Thoracic aorta (tissue), 2 donors: ENCODE measurements at regions not wholly inside any gene's neighbourhood (a gene's known extent, or its start where the extent isn't known, plus 50 kb on each side); places are given as distances from the start of the nearest gene placed in this dataset.
"Not testable (repeated sequence)": the region's sequence is repeated elsewhere in the genome, so short reads cannot be mapped to it uniquely, and the experiment has no call there.

Source experiments
- ATAC-seq: fragments of 150-250 bp; one replicate; pipeline ENCODE4 v1.8.0; 2017; ENCODE audit warnings: low read depth; ENCODE audit not compliant: insufficient number of reproducible peaks, low FRiP score
- DNase-seq: peaks from one replicate; pipeline ENCODE4 v3.0.0-alpha.2; 2020; ENCODE audit warnings: low spot score
- H3K27ac ChIP-seq, 2 donors: fragments of 200-600 bp; sonication (generic); 1 replicate in 1 of 2; 2 replicates in 1 of 2; pipeline ENCODE4 v1.5.1; 2016; ENCODE audit warnings: mild to moderate bottlenecking in 2 of 2, moderate library complexity in 2 of 2
- H3K27me3 ChIP-seq: fragments of 200-600 bp; sonication (generic); replicated peaks from 2 replicates; pipeline ENCODE4 v1.6.0; 2016; ENCODE audit warnings: mild to moderate bottlenecking; ENCODE audit not compliant: insufficient read depth
- H3K36me3 ChIP-seq: fragments of 200-600 bp; sonication (generic); one replicate; pipeline ENCODE4 v1.5.1; 2016
- H3K4me1 ChIP-seq, 2 donors: fragments of 200-600 bp; sonication (generic); 1 replicate in 1 of 2; 2 replicates in 1 of 2; pipeline versions ENCODE4 v1.5.1 to v1.6.0; 2016; ENCODE audit warnings: low read depth in 2 of 2, mild to moderate bottlenecking in 1 of 2; ENCODE audit not compliant: control insufficient read depth in 1 of 2
- H3K4me3 ChIP-seq: fragments of 200-600 bp; sonication (generic); 2 replicates; pipeline ENCODE4 v1.5.1; 2016; ENCODE audit warnings: mild to moderate bottlenecking
- H3K9me3 ChIP-seq: fragments of 200-600 bp; sonication (generic); 2 replicates; pipeline ENCODE4 v1.5.1; 2016
- TF ChIP-seq, protein P1 (sequence below): fragments of 200-600 bp; sonication (generic); IDR thresholded peaks from one replicate; pipeline ENCODE4 v1.5.1; 2019; ENCODE audit warnings: antibody characterized with exemption

DNA sequence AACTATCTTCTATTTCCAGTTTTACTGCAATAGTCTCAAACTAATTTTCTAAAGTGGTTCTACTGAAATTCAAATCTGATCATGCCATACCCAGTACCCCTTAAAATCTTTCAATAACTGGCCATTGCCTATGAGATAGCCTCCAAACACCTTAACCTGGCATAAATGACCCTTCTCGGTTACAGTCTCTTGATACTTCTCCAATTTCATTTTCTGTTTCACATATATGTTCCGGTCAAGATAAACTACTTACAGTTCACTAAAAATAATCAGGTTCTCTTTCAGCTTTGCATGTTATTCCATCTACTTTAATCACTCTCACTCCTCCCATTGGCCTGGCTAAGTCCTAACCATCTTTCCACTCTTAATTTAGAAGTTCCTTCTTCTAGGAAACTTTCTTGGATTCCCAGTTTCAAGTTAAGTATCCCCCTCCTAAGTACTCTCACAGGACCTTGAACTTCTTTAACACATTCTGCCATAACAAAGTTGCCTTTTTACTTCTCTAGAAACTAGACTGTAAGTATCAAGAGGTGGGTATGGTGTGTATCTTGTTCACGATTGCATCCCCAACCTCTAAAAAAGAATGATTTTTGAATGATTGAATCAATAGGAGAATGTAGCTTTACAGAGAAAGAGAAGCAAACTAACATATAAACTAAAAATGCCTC is 110.2 kb upstream of the RBBP8 start:
- Histone ChIP-seq H3K36me3 (no peaks in the 10 kb centered on the region), H3K27me3 (no peaks in the 10 kb centered on the region), H3K9me3 (no peaks in the 10 kb centered on the region), H3K4me1 (peaks cover 0 to 2% of the 10 kb centered on the region in 2 donors), H3K27ac (no peak overlapping the region), H3K4me3 (no peak overlapping the region)
- TF ChIP-seq, protein P1, sequence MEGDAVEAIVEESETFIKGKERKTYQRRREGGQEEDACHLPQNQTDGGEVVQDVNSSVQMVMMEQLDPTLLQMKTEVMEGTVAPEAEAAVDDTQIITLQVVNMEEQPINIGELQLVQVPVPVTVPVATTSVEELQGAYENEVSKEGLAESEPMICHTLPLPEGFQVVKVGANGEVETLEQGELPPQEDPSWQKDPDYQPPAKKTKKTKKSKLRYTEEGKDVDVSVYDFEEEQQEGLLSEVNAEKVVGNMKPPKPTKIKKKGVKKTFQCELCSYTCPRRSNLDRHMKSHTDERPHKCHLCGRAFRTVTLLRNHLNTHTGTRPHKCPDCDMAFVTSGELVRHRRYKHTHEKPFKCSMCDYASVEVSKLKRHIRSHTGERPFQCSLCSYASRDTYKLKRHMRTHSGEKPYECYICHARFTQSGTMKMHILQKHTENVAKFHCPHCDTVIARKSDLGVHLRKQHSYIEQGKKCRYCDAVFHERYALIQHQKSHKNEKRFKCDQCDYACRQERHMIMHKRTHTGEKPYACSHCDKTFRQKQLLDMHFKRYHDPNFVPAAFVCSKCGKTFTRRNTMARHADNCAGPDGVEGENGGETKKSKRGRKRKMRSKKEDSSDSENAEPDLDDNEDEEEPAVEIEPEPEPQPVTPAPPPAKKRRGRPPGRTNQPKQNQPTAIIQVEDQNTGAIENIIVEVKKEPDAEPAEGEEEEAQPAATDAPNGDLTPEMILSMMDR = no peak
- DNase-seq = no peak
- ATAC-seq = no peak

DNA sequence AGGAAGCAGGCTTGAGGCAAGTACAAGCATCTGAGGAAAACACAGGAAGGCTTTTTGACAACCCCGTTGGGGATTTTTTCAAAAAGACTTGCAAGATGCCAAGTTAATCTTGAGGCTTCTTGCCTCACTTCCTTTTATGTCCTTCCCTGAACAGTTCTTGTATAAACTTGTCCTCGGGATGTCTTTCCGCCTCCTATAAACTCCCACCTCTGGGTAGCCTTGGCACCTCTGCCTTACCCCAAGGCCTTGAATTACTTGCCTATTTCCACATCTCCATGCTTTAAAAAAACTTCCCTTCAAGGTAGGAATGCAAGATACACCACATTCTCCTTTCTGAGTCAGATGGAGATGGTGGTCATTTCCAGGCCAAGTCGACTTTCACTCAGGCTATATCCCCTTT is 106.4 kb upstream of the RBBP8 start:
- H3K4me3 ChIP-seq = no peak overlapping the region
- TF ChIP-seq, protein P1 = no peak
- H3K27me3 ChIP-seq = no peaks in the 10 kb centered on the region
- DNase-seq (no peak), ATAC-seq (no peak)
- H3K36me3 ChIP-seq = no peaks in the 10 kb centered on the region
- no peaks in the 10 kb centered on the region for H3K4me1 ChIP-seq
- H3K9me3 ChIP-seq = no peaks in the 10 kb centered on the region
- no peak overlapping the region for H3K27ac ChIP-seq

DNA sequence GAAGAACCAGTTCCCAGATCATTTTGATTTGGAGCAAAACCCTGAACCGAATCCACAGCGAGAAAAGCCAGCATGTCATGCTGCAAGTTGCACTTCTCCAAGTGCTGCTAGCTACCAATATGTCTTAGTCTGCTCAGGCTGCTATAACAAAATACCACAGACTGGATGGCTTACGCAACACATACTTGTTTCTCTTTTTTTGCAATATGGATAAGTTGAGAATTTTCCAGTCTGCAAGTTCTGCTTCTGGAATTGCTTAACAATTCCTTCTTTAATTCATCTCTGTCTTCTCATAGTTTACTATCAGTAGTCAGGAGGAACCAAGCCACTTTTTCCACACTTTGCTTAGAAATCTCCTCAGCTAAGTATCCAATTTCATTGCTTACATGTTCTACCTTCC is 105.9 kb upstream of the RBBP8 start:
- TF ChIP-seq, protein P1 = no peak
- Histone ChIP-seq H3K9me3 (no peaks in the 10 kb centered on the region), H3K4me1 (no peaks in the 10 kb centered on the region), H3K27ac (no peak overlapping the region), H3K4me3 (no peak overlapping the region), H3K27me3 (no peaks in the 10 kb centered on the region), H3K36me3 (no peaks in the 10 kb centered on the region)
- DNase-seq = no peak
- ATAC-seq = no peak

DNA sequence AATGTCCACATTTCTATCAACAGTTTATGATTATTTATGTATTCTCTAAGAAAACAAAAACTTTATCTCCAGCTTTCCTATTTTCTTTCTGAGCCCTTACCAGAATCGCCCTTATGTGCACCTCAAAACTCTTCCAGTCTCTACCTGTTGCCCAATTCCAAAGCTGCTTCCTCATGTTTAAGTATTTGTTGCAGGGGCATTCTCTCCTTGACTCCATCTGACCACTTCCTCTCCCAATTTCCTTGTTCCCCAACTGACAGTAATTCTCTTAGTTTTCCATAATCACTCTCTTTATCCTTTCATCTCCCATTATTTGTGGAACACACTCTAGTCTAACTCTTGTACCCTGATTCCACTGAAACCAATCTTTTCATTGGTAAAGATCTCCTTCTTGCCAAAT is 105.4 kb upstream of the RBBP8 start:
- no peak for ATAC-seq
- H3K9me3 ChIP-seq = no peaks in the 10 kb centered on the region
- no peaks in the 10 kb centered on the region for H3K36me3 ChIP-seq
- no peak overlapping the region for H3K27ac ChIP-seq
- H3K4me1 ChIP-seq = no peaks in the 10 kb centered on the region
- H3K27me3 ChIP-seq = no peaks in the 10 kb centered on the region
- TF ChIP-seq, protein P1 = no peak
- no peak overlapping the region for H3K4me3 ChIP-seq
- no peak for DNase-seq

DNA sequence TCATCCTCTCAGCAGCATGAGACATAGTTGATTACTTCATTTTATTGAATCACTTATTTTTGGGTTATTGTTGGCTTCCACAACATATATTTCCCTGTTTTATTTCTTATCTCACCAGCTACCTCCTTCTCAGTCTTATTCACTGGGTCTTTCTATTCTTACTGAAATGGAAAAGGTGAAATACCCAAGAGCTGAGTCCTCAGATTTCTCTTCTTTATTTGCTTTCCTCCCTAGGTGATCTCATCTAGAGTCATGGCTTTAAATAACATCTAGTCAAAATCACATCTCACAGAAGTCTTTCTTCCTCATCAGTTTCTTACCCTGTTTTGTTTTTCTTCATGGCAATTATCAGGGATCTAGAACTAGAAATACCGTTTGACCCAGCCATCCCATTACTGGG is 105.0 kb upstream of the RBBP8 start:
- ATAC-seq (no peak), DNase-seq (no peak)
- no peak overlapping the region for H3K27ac ChIP-seq

DNA sequence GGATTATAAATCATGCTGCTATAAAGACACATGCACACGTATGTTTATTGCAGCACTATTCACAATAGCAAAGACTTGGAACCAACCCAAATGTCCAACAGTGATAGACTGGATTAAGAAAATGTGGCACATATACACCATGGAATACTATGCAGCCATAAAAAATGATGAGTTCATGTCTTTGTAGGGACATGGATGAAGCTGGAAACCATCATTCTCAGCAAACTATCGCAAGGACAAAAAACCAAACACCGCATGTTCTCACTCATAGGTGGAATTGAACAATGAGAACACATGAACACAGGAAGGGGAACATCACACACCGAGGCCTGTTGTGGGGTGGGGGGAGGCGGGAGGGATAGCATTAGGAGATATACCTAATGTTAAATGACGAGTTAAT is 104.5 kb upstream of the RBBP8 start:
- H3K9me3 ChIP-seq, ATAC-seq, H3K36me3 ChIP-seq, H3K4me3 ChIP-seq, H3K27ac ChIP-seq, H3K4me1 ChIP-seq, DNase-seq, H3K27me3 ChIP-seq: not testable (repeated sequence)

More for the DNA sequence above, 105.0 kb upstream of the RBBP8 start:
- no peaks in the 10 kb centered on the region for H3K36me3 ChIP-seq
- H3K9me3 ChIP-seq = no peaks in the 10 kb centered on the region
- H3K4me1 ChIP-seq = no peaks in the 10 kb centered on the region
- H3K4me3 ChIP-seq = no peak overlapping the region
- no peaks in the 10 kb centered on the region for H3K27me3 ChIP-seq
- TF ChIP-seq, protein P1 = no peak
